GM12878 (cell line): ENCODE measurements at regions not wholly inside any gene's neighbourhood (a gene's known extent, or its start where the extent isn't known, plus 50 kb on each side); places are given as distances from the start of the nearest gene placed in this dataset.
"Not testable (repeated sequence)": the region's sequence is repeated elsewhere in the genome, so short reads cannot be mapped to it uniquely, and the experiment has no call there.

ENCODE experiments used
- ATAC-seq: fragments of 200-7000 bp; cut with Tn5 transposase; 3 replicates; pipeline ENCODE4 v1.9.1; 2020; ENCODE audit warnings: mild to moderate bottlenecking, moderate library complexity
- BruUV-seq: library from RNA; stranded (reverse); fragments of 400-500 nt; replicated peaks from 2 replicates; lab custom pipeline; 2021; lab: Mats Ljungman, UMichigan
- CTCF ChIA-PET: fragments of 300-600 bp; sonication (Branson Sonifier 250); formaldehyde crosslinking; extraction: SDS; loops from one replicate; lab custom pipeline; 2021; ENCODE audit warnings: inconsistent platforms; lab: Yijun Ruan, JAX
- POLR2A ChIA-PET: fragments of 350-600 bp; formaldehyde crosslinking; extraction: SDS; loops from one replicate; lab custom pipeline; 2021; ENCODE audit warnings: inconsistent platforms; lab: Charles Lee
- RAD21 ChIA-PET: fragments of 300-600 bp; sonication (Branson Sonifier 250); formaldehyde crosslinking; loops from one replicate; lab custom pipeline; 2023; ENCODE audit warnings: antibody characterized with exemption; ENCODE audit not compliant: unreplicated experiment; lab: Charles Lee
- SMC1A ChIA-PET: fragments of 300-600 bp; sonication (Branson Sonifier 250); formaldehyde crosslinking; loops from one replicate; lab custom pipeline; 2023; ENCODE audit not compliant: unreplicated experiment, uncharacterized antibody; lab: Charles Lee
- DNase-seq: peaks from one replicate; pipeline ENCODE4 v3.0.0-alpha.2; 2011; ENCODE audit warnings: low read depth, low spot score
- FAIRE-seq: peaks from 3 replicates; lab custom pipeline; 2011; peaks lifted over from hg19 to GRCh38; lab: Jason Lieb, UNC
- H2AFZ ChIP-seq: 2 replicates; pipeline ENCODE4 v1.6.0; 2011; ENCODE audit warnings: low read depth, low read length, control low read depth; ENCODE audit not compliant: control insufficient read depth
- H3K27ac ChIP-seq: 2 replicates; pipeline ENCODE4 v1.5.1; 2011; ENCODE audit warnings: control low read depth; ENCODE audit not compliant: control insufficient read depth, insufficient read depth
- H3K27me3 ChIP-seq, 2 experiments: replicated peaks in 1 of 2; 2 replicates each; pipeline versions ENCODE4 v1.6.0 to v1.6.1; 2011; ENCODE audit warnings: low read length in 1 of 2; ENCODE audit not compliant: control insufficient read depth in 2 of 2, insufficient read depth in 2 of 2
- H3K36me3 ChIP-seq, 2 experiments: 2 replicates each; pipeline ENCODE4 v1.5.1; 2011; ENCODE audit warnings: low read length in 1 of 2; ENCODE audit not compliant: control insufficient read depth in 2 of 2, insufficient read depth in 2 of 2
- H3K4me1 ChIP-seq: 2 replicates; pipeline ENCODE4 v1.6.1; 2011; ENCODE audit warnings: mild to moderate bottlenecking, low read length, moderate library complexity, mixed read lengths; ENCODE audit not compliant: control insufficient read depth, insufficient read depth
- H3K4me2 ChIP-seq: 2 replicates; pipeline ENCODE4 v1.6.0; 2011; ENCODE audit warnings: control low read depth; ENCODE audit not compliant: control insufficient read depth, insufficient read depth
- H3K4me3 ChIP-seq: fragments of 200-600 bp; sonication (generic); 2 replicates; pipeline ENCODE4 v1.5.1; 2016
- H3K79me2 ChIP-seq: 2 replicates; pipeline ENCODE4 v1.6.0; 2011; ENCODE audit warnings: low read length; ENCODE audit not compliant: control insufficient read depth, insufficient read depth
- H3K9ac ChIP-seq: 2 replicates; pipeline ENCODE4 v1.8.0; 2011; ENCODE audit warnings: low read length, control low read depth, mixed read lengths; ENCODE audit not compliant: control insufficient read depth, insufficient read depth
- H3K9me3 ChIP-seq: replicated peaks from 3 replicates; pipeline ENCODE4 v1.5.1; 2011; ENCODE audit warnings: mild to moderate bottlenecking, low read length; ENCODE audit not compliant: control insufficient read depth, insufficient read depth
- H4K20me1 ChIP-seq: 2 replicates; pipeline ENCODE4 v1.6.0; 2011; ENCODE audit not compliant: control insufficient read depth, insufficient read depth
- BMI1 ChIP-seq: fragments of 450-650 bp; IDR thresholded peaks from 2 replicates; pipeline ENCODE4 v1.6.1; 2016; ENCODE audit warnings: mild to moderate bottlenecking, moderate library complexity, borderline replicate concordance
- CREM ChIP-seq: IDR thresholded peaks from 2 replicates; pipeline ENCODE4 v1.6.1; 2014; ENCODE audit warnings: antibody characterized with exemption, low read depth
- EED ChIP-seq: sonication (generic); IDR thresholded peaks from 2 replicates; pipeline ENCODE4 v1.6.1; 2016; ENCODE audit warnings: antibody characterized with exemption, low read depth
- ETV6 ChIP-seq, 2 experiments: fragments of 450-650 bp in 1 of 2; IDR thresholded peaks in 1 of 2; conservative IDR thresholded peaks in 1 of 2; 2 replicates each; pipeline ENCODE4 v1.6.1; 2014; ENCODE audit warnings: antibody characterized with exemption in 1 of 2, borderline replicate concordance in 1 of 2, low read depth in 1 of 2, mild to moderate bottlenecking in 1 of 2, moderate library complexity in 1 of 2
- GABPA ChIP-seq: IDR thresholded peaks from 2 replicates; pipeline ENCODE4 v1.6.1; 2014; ENCODE audit warnings: antibody characterized with exemption, low read depth, mild to moderate bottlenecking, inconsistent platforms
- HDAC6 ChIP-seq: fragments of 200-600 bp; sonication (generic); IDR thresholded peaks from one replicate; pipeline ENCODE4 v1.8.0; 2017; ENCODE audit warnings: antibody characterized with exemption; ENCODE audit not compliant: unreplicated experiment
- KLF5 ChIP-seq: fragments of 450-650 bp; IDR thresholded peaks from 2 replicates; pipeline ENCODE4 v1.6.1; 2014; ENCODE audit warnings: mild to moderate bottlenecking; ENCODE audit not compliant: partially characterized antibody
- MEF2B ChIP-seq: fragments of 450-650 bp; IDR thresholded peaks from 2 replicates; pipeline ENCODE4 v1.6.1; 2018; ENCODE audit warnings: mild to moderate bottlenecking, moderate library complexity; ENCODE audit not compliant: partially characterized antibody, poor library complexity, severe bottlenecking
- MTA2 ChIP-seq: fragments of 450-650 bp; IDR thresholded peaks from 2 replicates; pipeline ENCODE4 v1.6.1; 2016; ENCODE audit warnings: low read depth, mild to moderate bottlenecking, moderate library complexity
- MXI1 ChIP-seq: fragments of 150-350 bp; IDR thresholded peaks from 2 replicates; pipeline ENCODE4 v1.6.1; 2011; ENCODE audit warnings: low read depth, mild to moderate bottlenecking, inconsistent platforms, low read length, improper control_type of control experiment
- SMAD5 ChIP-seq: IDR thresholded peaks from 2 replicates; pipeline ENCODE4 v1.6.1; 2016; ENCODE audit warnings: antibody characterized with exemption, low read depth
- SUPT20H ChIP-seq: IDR thresholded peaks from 2 replicates; pipeline ENCODE4 v1.6.1; 2011; ENCODE audit warnings: low read depth, mild to moderate bottlenecking, low read length, moderate library complexity, borderline replicate concordance; ENCODE audit not compliant: control insufficient read depth
- TCF3 ChIP-seq: IDR thresholded peaks from 2 replicates; pipeline ENCODE4 v1.6.1; 2012; ENCODE audit warnings: low read depth, mild to moderate bottlenecking, low read length, borderline replicate concordance; ENCODE audit not compliant: insufficient read depth
- YBX1 ChIP-seq: fragments of 450-650 bp; IDR thresholded peaks from 2 replicates; pipeline ENCODE4 v1.6.1; 2016; ENCODE audit warnings: antibody characterized with exemption
- ZBED1 ChIP-seq: IDR thresholded peaks from 2 replicates; pipeline ENCODE4 v1.6.1; 2016; ENCODE audit warnings: borderline replicate concordance
- WGBS: methylation state at CpG from one replicate; pipeline ENCODE4 v1.1.6; 2016; ENCODE audit warnings: low lambda C conversion rate; ENCODE audit not compliant: insufficient replicate concordance, insufficient coverage; ENCODE audit errors: missing lambda C conversion rate; 5-methylcytosine and 5-hydroxymethylcytosine counted together
- in situ Hi-C: fragments of 300-500 bp; cut with MboI; formaldehyde crosslinking; loops from 9 replicates; pipeline ENCODE4 v1.14.3; 2018; ENCODE audit warnings: mixed read lengths
- intact Hi-C: fragments of 100-400 bp; cut with micrococcal nuclease; formaldehyde crosslinking; loops from one replicate; pipeline ENCODE4 v1.14.2; 2022; ENCODE audit not compliant: unreplicated experiment
- TF ChIP-seq, protein P1 (sequence below): fragments of 450-650 bp; IDR thresholded peaks from 2 replicates; pipeline ENCODE4 v1.6.1; 2017; ENCODE audit warnings: mild to moderate bottlenecking
- TF ChIP-seq, protein P2 (sequence below): IDR thresholded peaks from 2 replicates; pipeline ENCODE4 v1.6.1; 2011; ENCODE audit warnings: low read depth, mild to moderate bottlenecking, low read length, moderate library complexity, borderline replicate concordance; ENCODE audit errors: extremely low read depth

GRCh38 chr6:159626506-159626905, 66.5 kb downstream of the SOD2 start:
- H3K9me3 ChIP-seq, BruUV-seq, H3K79me2 ChIP-seq, in situ Hi-C loops, H3K9ac ChIP-seq, SMC1A ChIA-PET, H3K27me3 ChIP-seq, POLR2A ChIA-PET, H2AFZ ChIP-seq, RAD21 ChIA-PET, H3K36me3 ChIP-seq, H4K20me1 ChIP-seq, DNase-seq, ATAC-seq, H3K4me3 ChIP-seq, H3K4me2 ChIP-seq, intact Hi-C loops, FAIRE-seq, H3K4me1 ChIP-seq, H3K27ac ChIP-seq: not testable (repeated sequence)
- CTCF ChIA-PET, result interaction anchor here (1.2 kb wide), 1 partner anchor 7 kb away, joined by 3 read pairs; no protein-coding TSS in a partner anchor
- 37% methylated on average over 5 of the region's 5 CpGs for WGBS

DNA sequence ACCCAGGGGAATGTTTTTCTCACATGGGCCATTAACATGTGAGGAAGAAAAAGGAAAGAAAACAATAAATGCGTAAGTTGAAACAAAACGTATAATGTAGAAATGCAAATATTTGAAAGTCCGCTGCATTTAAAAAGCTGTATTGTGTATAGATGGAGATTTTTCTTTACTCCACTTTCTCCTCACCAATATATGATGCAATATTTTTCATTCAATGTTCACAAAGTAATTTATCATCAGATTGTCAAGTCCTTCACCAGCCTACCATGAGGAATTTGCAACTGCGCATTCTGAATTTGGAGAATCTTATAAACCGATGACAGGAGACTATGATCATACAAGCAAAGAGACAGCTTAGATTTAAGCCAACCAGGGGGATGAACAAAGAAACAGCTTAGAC, 69.9 kb downstream of the SOD2 start:
- ChIA-PET RAD21 (no interaction called here), POLR2A (no interaction called here), CTCF (interaction anchor here (1.2 kb wide), 1 partner anchor 11 kb away, joined by 3 read pairs; no protein-coding TSS in a partner anchor), SMC1A (interaction anchor here (1.8 kb wide), 1 partner anchor 10 kb away, joined by 7 read pairs; no protein-coding TSS in a partner anchor)
- 76% methylated on average over 5 of the region's 5 CpGs for WGBS
- no peaks in the 10 kb centered on the region for H4K20me1 ChIP-seq
- H3K79me2 ChIP-seq, result no peaks in the 10 kb centered on the region
- no peak overlapping the region for H2AFZ ChIP-seq
- no peak for DNase-seq
- ATAC-seq, result no peak
- H3K4me2 ChIP-seq, result no peak overlapping the region
- no peak overlapping the region for H3K9ac ChIP-seq
- H3K27me3 ChIP-seq, result no peaks in the 10 kb centered on the region
- intact Hi-C loops (no loop called here), in situ Hi-C loops (no loop called here)
- no peak overlapping the region for H3K4me3 ChIP-seq
- FAIRE-seq, result no peak
- no peaks in the 10 kb centered on the region for H3K4me1 ChIP-seq
- H3K9me3 ChIP-seq, result no peaks in the 10 kb centered on the region
- H3K27ac ChIP-seq, result no peak overlapping the region
- BruUV-seq, result no TSS peak
- no peaks in the 10 kb centered on the region for H3K36me3 ChIP-seq
- TF ChIP-seq SMAD5, result no peak
- TF ChIP-seq HDAC6, result no peak
- no peak for TF ChIP-seq SUPT20H
- TF ChIP-seq EED, result no peak
- no peak for TF ChIP-seq TCF3
- TF ChIP-seq CREM, result no peak
- TF ChIP-seq, protein P1, sequence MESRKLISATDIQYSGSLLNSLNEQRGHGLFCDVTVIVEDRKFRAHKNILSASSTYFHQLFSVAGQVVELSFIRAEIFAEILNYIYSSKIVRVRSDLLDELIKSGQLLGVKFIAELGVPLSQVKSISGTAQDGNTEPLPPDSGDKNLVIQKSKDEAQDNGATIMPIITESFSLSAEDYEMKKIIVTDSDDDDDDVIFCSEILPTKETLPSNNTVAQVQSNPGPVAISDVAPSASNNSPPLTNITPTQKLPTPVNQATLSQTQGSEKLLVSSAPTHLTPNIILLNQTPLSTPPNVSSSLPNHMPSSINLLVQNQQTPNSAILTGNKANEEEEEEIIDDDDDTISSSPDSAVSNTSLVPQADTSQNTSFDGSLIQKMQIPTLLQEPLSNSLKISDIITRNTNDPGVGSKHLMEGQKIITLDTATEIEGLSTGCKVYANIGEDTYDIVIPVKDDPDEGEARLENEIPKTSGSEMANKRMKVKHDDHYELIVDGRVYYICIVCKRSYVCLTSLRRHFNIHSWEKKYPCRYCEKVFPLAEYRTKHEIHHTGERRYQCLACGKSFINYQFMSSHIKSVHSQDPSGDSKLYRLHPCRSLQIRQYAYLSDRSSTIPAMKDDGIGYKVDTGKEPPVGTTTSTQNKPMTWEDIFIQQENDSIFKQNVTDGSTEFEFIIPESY, result no peak
- no peak for TF ChIP-seq ZBED1
- no peak for TF ChIP-seq BMI1
- no peak for TF ChIP-seq MXI1
- TF ChIP-seq, protein P2, sequence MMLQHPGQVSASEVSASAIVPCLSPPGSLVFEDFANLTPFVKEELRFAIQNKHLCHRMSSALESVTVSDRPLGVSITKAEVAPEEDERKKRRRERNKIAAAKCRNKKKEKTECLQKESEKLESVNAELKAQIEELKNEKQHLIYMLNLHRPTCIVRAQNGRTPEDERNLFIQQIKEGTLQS, result no peak
- TF ChIP-seq MEF2B, result no peak
- TF ChIP-seq ETV6 (conservative IDR thresholded peaks at IDR 0.05 in 1 of 2, IDR thresholded peaks at IDR 0.05 in 1 of 2; ENCODE audit: borderline replicate concordance in 1 of 2, low read depth in 1 of 2), result no peak
- TF ChIP-seq KLF5, result no peak
- no peak for TF ChIP-seq MTA2
- no peak for TF ChIP-seq YBX1
- TF ChIP-seq GABPA, result no peak
